Transverse colon (tissue), 3 donors: ENCODE measurements at regions not wholly inside any gene's neighbourhood (a gene's known extent, or its start where the extent isn't known, plus 50 kb on each side); places are given as distances from the start of the nearest gene placed in this dataset.

Source experiments
- POLR2A ChIP-seq: fragments of 450-650 bp; IDR thresholded peaks from one replicate; pipeline ENCODE4 v1.6.1; 2016; ENCODE audit warnings: antibody characterized with exemption, mild to moderate bottlenecking, moderate library complexity
- TF ChIP-seq, protein P1 (sequence below), 5 experiments: fragments of 200-600 bp in 3 of 5; fragments of 450-650 bp in 2 of 5; sonication (generic) in 3 of 5; IDR thresholded peaks; 1 replicate in 2 of 5; 2 replicates in 3 of 5; pipeline ENCODE4 v1.5.1; 2016 to 2017; ENCODE audit warnings: antibody characterized with exemption in 5 of 5, inconsistent platforms in 3 of 5, mild to moderate bottlenecking in 2 of 5, moderate library complexity in 1 of 5

DNA sequence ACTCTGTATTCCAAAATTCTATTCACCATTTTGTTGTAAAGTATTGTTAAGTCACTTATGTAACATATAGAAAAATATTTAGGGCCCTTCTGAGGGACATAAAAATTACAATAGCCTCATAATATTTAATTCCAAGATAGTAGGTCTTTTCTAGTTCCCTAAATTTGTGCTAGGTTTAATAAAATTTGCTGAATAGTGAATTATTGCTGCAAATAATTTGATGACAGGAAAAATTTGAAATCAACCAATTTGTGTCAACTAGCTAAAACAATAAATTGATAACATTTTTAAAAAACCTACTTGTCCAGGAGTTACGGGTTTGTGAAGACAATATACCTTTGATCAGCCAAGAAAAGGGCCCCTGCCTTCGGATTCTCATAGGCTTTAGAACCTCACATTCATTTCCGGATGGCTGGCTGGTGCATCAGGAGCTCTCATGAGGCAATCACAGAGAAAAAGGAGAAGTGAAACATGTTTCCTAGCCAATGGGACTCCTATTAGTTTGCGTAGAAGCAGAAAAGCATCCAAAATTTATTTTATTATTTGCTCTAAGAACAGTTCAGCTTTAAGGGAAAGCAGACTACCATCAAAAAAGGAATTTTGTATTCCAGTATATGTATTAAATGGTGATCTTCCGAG lies 177.2 kb downstream of the LRRC3B start:
- TF ChIP-seq, protein P1, sequence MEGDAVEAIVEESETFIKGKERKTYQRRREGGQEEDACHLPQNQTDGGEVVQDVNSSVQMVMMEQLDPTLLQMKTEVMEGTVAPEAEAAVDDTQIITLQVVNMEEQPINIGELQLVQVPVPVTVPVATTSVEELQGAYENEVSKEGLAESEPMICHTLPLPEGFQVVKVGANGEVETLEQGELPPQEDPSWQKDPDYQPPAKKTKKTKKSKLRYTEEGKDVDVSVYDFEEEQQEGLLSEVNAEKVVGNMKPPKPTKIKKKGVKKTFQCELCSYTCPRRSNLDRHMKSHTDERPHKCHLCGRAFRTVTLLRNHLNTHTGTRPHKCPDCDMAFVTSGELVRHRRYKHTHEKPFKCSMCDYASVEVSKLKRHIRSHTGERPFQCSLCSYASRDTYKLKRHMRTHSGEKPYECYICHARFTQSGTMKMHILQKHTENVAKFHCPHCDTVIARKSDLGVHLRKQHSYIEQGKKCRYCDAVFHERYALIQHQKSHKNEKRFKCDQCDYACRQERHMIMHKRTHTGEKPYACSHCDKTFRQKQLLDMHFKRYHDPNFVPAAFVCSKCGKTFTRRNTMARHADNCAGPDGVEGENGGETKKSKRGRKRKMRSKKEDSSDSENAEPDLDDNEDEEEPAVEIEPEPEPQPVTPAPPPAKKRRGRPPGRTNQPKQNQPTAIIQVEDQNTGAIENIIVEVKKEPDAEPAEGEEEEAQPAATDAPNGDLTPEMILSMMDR (IDR thresholded peaks at IDR 0.05), result no peak
- TF ChIP-seq POLR2A, result no peak
